GM12864 (cell line): ENCODE measurements at regions not wholly inside any gene's neighbourhood (a gene's known extent, or its start where the extent isn't known, plus 50 kb on each side); places are given as distances from the start of the nearest gene placed in this dataset.

Source experiments
- DNase-seq: peaks from one replicate; pipeline ENCODE4 v3.0.0-alpha.2; 2011; ENCODE audit warnings: low read depth
- H3K4me3 ChIP-seq: 2 replicates; pipeline ENCODE4 v1.5.1; 2011; ENCODE audit warnings: mild to moderate bottlenecking, low read depth, low read length, control low read depth
- TF ChIP-seq, protein P1 (sequence below): IDR thresholded peaks from 2 replicates; pipeline ENCODE4 v1.5.1; 2011; ENCODE audit warnings: low read depth, mild to moderate bottlenecking, moderate library complexity, low read length, control low read depth, inconsistent platforms; ENCODE audit errors: missing control alignments

DNA sequence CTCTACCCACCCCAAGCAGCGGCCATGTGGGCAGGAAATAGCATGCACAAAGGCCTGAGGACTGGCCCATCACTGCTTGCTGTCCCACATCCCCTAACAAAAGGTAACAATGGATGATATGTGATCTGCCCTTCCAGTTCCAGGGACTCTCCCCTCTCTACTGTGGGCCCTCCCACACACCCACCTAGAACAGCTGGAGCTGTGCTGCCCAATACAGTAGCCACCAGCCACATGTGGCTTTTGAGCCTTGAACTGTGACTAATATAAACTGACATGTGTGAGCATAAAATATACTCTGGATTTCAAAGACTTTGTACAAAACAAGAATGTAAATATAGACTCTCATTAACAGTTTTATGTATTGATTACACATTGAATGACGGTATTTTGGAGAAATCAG is 78.1 kb downstream of the C5orf15 start:
- H3K4me3 ChIP-seq: no peak overlapping the region
- no peak for DNase-seq
- TF ChIP-seq, protein P1, sequence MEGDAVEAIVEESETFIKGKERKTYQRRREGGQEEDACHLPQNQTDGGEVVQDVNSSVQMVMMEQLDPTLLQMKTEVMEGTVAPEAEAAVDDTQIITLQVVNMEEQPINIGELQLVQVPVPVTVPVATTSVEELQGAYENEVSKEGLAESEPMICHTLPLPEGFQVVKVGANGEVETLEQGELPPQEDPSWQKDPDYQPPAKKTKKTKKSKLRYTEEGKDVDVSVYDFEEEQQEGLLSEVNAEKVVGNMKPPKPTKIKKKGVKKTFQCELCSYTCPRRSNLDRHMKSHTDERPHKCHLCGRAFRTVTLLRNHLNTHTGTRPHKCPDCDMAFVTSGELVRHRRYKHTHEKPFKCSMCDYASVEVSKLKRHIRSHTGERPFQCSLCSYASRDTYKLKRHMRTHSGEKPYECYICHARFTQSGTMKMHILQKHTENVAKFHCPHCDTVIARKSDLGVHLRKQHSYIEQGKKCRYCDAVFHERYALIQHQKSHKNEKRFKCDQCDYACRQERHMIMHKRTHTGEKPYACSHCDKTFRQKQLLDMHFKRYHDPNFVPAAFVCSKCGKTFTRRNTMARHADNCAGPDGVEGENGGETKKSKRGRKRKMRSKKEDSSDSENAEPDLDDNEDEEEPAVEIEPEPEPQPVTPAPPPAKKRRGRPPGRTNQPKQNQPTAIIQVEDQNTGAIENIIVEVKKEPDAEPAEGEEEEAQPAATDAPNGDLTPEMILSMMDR: no peak

DNA sequence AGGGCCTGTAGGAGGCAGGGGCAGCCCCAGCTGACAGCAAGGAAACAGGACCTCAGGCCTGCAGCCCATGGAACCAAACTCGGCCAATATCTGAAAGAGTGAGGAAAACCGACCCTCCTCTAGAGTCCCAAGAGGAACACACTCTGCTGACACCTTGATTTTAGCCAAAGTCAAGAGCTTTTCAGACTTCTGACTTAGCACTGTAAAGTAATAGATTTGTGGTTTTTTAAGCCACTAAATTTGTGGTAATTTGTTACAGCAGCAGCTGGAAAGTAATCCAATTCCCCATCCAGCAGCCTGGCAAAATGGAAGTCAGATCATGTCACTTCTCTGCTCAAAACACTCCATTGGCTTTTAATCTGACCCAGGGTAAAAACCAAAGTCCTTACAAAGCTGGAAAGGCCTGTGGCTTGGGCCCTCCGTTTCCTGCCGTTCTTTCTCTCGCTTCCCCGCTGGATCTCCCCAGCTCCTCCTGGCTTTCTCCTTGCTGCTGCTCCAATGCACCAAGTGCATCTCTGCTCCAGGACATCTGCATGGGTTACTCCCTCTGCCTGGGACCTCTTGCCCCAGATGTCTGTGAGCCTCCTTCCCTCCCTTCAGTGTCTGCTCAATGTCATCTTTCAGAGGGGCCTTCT is 79.0 kb downstream of the C5orf15 start:
- TF ChIP-seq, protein P1: no peak
- DNase-seq: no peak
- no peak overlapping the region for H3K4me3 ChIP-seq

DNA sequence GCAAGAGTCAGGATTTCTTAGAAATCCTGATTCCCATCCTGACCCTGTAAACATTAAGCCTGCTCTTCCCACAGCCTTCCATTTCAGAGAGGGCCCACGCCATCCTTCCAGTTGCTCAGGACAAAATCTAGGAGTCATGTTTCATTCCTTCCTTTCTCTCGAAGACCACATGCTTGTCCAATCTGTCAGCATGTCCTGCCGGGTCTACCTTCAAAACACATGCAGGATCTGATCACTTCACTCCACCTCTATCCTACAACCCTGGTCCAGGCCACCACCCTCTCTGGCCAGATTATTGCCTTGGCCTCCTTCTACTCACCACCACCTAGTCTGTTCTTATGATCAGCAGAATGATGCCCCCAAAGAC is 79.8 kb downstream of the C5orf15 start:
- H3K4me3 ChIP-seq: no peak overlapping the region
- TF ChIP-seq, protein P1: no peak
- DNase-seq: no peak

DNA sequence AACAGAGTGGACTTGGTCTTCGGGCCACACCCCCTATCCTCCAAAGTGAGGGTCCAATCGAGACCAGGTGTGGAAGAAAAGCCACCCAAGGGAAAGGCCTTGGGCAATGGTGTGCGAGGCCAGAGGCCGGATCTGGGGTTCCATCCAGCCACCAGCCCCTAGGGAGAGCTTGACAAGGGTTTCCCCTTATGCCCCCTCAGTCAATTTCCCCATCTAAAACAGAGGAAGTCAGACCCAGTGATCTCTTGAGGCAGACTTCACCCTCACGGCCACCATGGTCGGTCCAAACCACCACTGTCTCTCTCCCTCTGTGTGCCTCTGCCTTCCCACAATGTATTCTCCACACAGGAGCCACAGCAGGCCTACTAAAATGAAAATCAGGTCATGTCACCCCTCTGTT is 82.9 kb downstream of the C5orf15 start:
- DNase-seq: no peak
- TF ChIP-seq, protein P1: no peak
- H3K4me3 ChIP-seq: no peak overlapping the region

DNA sequence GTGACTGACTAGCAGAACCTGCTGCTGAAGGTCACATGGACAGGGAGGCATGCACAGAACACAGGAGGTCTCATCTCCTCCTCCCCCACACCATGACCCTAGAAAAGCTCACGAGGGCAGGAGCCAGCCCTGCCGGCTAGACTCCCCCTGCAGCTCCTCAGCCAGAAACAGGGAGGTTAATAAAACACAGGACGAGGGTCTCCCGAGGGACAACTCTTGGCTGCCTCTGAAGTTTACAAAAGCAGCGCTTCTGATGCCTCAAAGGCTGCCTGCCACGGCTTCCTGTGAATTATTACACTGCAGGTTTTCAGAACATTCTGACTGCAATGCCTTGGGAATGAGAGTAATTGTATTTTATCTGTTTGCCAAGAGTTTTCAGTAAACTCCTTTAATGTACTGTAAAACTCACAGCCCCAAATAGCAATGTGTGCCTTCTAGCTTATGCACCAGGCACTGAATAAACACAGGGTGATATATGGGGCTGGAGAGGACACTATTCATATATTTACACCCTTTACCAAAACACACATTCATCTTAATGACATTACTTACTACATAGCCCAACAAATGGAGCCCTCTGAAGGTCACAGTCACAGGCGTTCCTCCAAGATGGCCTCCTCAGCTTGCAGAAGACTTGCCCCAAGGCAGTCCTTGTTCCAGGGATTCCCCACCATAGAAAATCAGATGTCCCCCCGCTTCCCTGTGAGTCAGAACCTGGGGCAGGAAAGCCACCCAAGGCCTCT is 83.7 kb downstream of the C5orf15 start:
- no peak for DNase-seq
- TF ChIP-seq, protein P1: no peak
- H3K4me3 ChIP-seq: no peak overlapping the region

DNA sequence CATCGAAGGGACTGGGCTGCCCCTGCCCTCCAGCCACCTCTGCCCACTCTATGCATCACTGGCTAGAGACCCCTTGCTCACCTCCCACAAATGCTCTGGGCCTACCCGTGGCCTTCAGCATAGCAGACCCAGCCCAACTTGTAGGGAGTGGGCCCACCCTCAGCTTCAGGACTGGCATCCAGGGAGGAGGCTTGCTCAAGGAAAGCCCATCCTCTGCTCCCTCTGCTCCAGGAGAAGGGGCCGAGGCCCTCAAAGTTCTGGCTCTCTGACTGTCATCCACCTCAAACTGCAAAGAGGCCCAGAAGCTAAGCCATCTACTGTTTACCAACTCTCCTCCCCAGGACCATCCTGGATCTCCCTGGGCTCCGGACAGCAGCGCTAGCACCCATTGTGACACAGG is 84.5 kb downstream of the C5orf15 start:
- TF ChIP-seq, protein P1: no peak
- DNase-seq: no peak
- no peak overlapping the region for H3K4me3 ChIP-seq

DNA sequence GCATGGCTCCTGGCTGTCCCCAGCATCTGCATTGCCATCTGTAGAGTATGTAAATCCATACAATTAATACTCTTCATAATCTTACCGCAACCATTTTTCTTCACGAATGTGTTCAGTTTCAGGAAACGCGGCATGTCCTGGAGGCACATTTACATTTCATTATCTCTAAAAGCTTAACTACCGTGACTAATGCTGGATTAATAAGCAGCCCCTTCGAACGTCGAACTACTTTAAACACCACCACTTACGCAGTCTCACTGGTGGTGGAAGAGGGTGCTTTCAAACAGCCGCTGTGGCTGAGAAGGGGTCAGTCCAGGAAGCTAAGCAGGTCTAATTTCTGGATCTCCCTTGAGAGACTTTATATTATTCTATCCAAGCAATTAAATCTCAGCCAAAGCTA is 85.6 kb downstream of the C5orf15 start:
- no peak for DNase-seq
- TF ChIP-seq, protein P1: no peak
- no peak overlapping the region for H3K4me3 ChIP-seq
